ENCODE measurements at regions not wholly inside any gene's neighbourhood (a gene's known extent, or its start where the extent isn't known, plus 50 kb on each side); places are given as distances from the start of the nearest gene placed in this dataset.
"Not testable (repeated sequence)": the region's sequence is repeated elsewhere in the genome, so short reads cannot be mapped to it uniquely, and the experiment has no call there.

- DNase-seq = no peak
These were observed 61.4 kb downstream of the NXNL2 start for GRCh38 chr9:88596376-88596775.

- DNase-seq = no peak
These were observed 70.0 kb downstream of the NXNL2 start for GRCh38 chr9:88604836-88605511.

GRCh38 chr9:88605512-88606362, 70.8 kb downstream of the NXNL2 start:
- DNase-seq = no peak

- DNase-seq = no peak
These were observed 79.4 kb downstream of the NXNL2 start for GRCh38 chr9:88614359-88614758.

GRCh38 chr9:88623698-88624097, 88.7 kb downstream of the NXNL2 start:
- no peak for DNase-seq

- no peak for DNase-seq
These were observed 93.1 kb downstream of the NXNL2 start for GRCh38 chr9:88628114-88628513.

- DNase-seq = no peak
These were observed 93.8 kb downstream of the NXNL2 start for GRCh38 chr9:88628811-88629210.

- DNase-seq = not testable (repeated sequence)
These were observed 95.6 kb downstream of the NXNL2 start for GRCh38 chr9:88630574-88630973.

- no peak for DNase-seq
These were observed 100.2 kb downstream of the NXNL2 start for GRCh38 chr9:88635151-88635550.

GRCh38 chr9:88641456-88642240, 106.7 kb downstream of the NXNL2 start:
- DNase-seq = no peak

- DNase-seq = no peak
These were observed 107.4 kb downstream of the NXNL2 start for GRCh38 chr9:88642336-88642735.

- DNase-seq = no peak
These were observed 109.0 kb downstream of the NXNL2 start for GRCh38 chr9:88643931-88644330.

- no peak for DNase-seq
These were observed 110.3 kb downstream of the NXNL2 start for GRCh38 chr9:88645172-88645878.

- no peak for DNase-seq
These were observed 110.9 kb downstream of the NXNL2 start for GRCh38 chr9:88645879-88646199.

GRCh38 chr9:88646539-88647300, 111.7 kb downstream of the NXNL2 start:
- no peak for DNase-seq

- no peak for DNase-seq
These were observed 117.0 kb downstream of the NXNL2 start for GRCh38 chr9:88651682-88652633.

GRCh38 chr9:88652876-88653275, 117.9 kb downstream of the NXNL2 start:
- no peak for DNase-seq

GRCh38 chr9:88653406-88653805, 118.4 kb downstream of the NXNL2 start:
- no peak for DNase-seq

- DNase-seq = no peak
These were observed 118.9 kb downstream of the NXNL2 start for GRCh38 chr9:88653911-88654310.

GRCh38 chr9:88657893-88658292, 122.9 kb downstream of the NXNL2 start:
- no peak for DNase-seq

GRCh38 chr9:88658311-88658822, 123.4 kb downstream of the NXNL2 start:
- DNase-seq = no peak

Measured in dermis blood vessel endothelial cell (primary cell).